Muscle of leg (tissue), 3 donors: ENCODE measurements at regions not wholly inside any gene's neighbourhood (a gene's known extent, or its start where the extent isn't known, plus 50 kb on each side); places are given as distances from the start of the nearest gene placed in this dataset.
"Not testable (repeated sequence)": the region's sequence is repeated elsewhere in the genome, so short reads cannot be mapped to it uniquely, and the experiment has no call there.

Experiments used
- DNase-seq: peaks from one replicate; pipeline ENCODE4 v3.0.0; 2013
- H3K27ac ChIP-seq: one replicate; pipeline ENCODE4 v1.5.1; 2013; ENCODE audit warnings: mild to moderate bottlenecking, low read length, control low read depth
- H3K27me3 ChIP-seq: one replicate; pipeline ENCODE4 v1.6.1; 2013; ENCODE audit warnings: low read length; ENCODE audit not compliant: control insufficient read depth, insufficient read depth
- H3K36me3 ChIP-seq: one replicate; pipeline ENCODE4 v1.6.1; 2013; ENCODE audit warnings: low read length; ENCODE audit not compliant: control insufficient read depth, insufficient read depth
- H3K4me1 ChIP-seq: one replicate; pipeline ENCODE4 v1.6.1; 2013; ENCODE audit warnings: low read length; ENCODE audit not compliant: control insufficient read depth, insufficient read depth
- H3K4me3 ChIP-seq: one replicate; pipeline ENCODE4 v1.5.1; 2013; ENCODE audit warnings: low read length, control low read depth
- H3K9me3 ChIP-seq: replicated peaks from 2 replicates; pipeline ENCODE4 v1.6.1; 2013; ENCODE audit warnings: low read depth, low read length; ENCODE audit not compliant: control insufficient read depth
- WGBS: methylation state at CpG from one replicate; pipeline ENCODE4 v1.1.5; 2013; ENCODE audit warnings: missing lambda C conversion rate; ENCODE audit not compliant: insufficient coverage; 5-methylcytosine and 5-hydroxymethylcytosine counted together

GRCh38 chr10:109618748-109619147, 304.6 kb downstream of the XPNPEP1 start:
- no peak overlapping the region for H3K4me3 ChIP-seq
- no peaks in the 10 kb centered on the region for H3K36me3 ChIP-seq
- no peaks in the 10 kb centered on the region for H3K9me3 ChIP-seq
- no peaks in the 10 kb centered on the region for H3K4me1 ChIP-seq
- WGBS: no CpG with 5 or more reads among the region's 1 CpG
- H3K27ac ChIP-seq: no peak overlapping the region
- no peak for DNase-seq
- H3K27me3 ChIP-seq: no peaks in the 10 kb centered on the region

GRCh38 chr10:109618301-109618700, 305.0 kb downstream of the XPNPEP1 start:
- no CpG with 5 or more reads among the region's 1 CpG for WGBS

GRCh38 chr10:109616359-109616980, 306.8 kb downstream of the XPNPEP1 start:
- Histone ChIP-seq H3K27me3 (no peaks in the 10 kb centered on the region), H3K36me3 (no peaks in the 10 kb centered on the region), H3K4me3 (no peak overlapping the region), H3K4me1 (no peaks in the 10 kb centered on the region), H3K27ac (no peak overlapping the region), H3K9me3 (peaks cover under 1% of the 10 kb centered on the region)
- 60% methylated on average over 1 of the region's 3 CpGs for WGBS
- DNase-seq: no peak

More at GRCh38 chr10:109618301-109618700, 305.0 kb downstream of the XPNPEP1 start:
- Histone ChIP-seq H3K4me1 (no peaks in the 10 kb centered on the region), H3K27me3 (no peaks in the 10 kb centered on the region), H3K27ac (no peak overlapping the region), H3K4me3 (no peak overlapping the region), H3K36me3 (no peaks in the 10 kb centered on the region), H3K9me3 (no peaks in the 10 kb centered on the region)
- DNase-seq: no peak

GRCh38 chr10:109595356-109595755, 328.0 kb downstream of the XPNPEP1 start:
- not testable (repeated sequence) for DNase-seq

GRCh38 chr10:109593682-109594081, 329.6 kb downstream of the XPNPEP1 start:
- WGBS: 92% methylated on average over 4 of the region's 4 CpGs
- no peaks in the 10 kb centered on the region for H3K4me1 ChIP-seq
- H3K27me3 ChIP-seq: no peaks in the 10 kb centered on the region
- no peak for DNase-seq
- no peak overlapping the region for H3K4me3 ChIP-seq
- H3K9me3 ChIP-seq: no peaks in the 10 kb centered on the region
- no peak overlapping the region for H3K27ac ChIP-seq
- no peaks in the 10 kb centered on the region for H3K36me3 ChIP-seq

More at GRCh38 chr10:109595356-109595755, 328.0 kb downstream of the XPNPEP1 start:
- H3K9me3 ChIP-seq, H3K27me3 ChIP-seq, H3K4me3 ChIP-seq, H3K4me1 ChIP-seq, H3K36me3 ChIP-seq, H3K27ac ChIP-seq: not testable (repeated sequence)
- WGBS: no CpG with 5 or more reads among the region's 1 CpG

GRCh38 chr10:109592391-109592790, 330.9 kb downstream of the XPNPEP1 start:
- Histone ChIP-seq H3K36me3 (no peaks in the 10 kb centered on the region), H3K4me1 (no peaks in the 10 kb centered on the region), H3K27me3 (no peaks in the 10 kb centered on the region), H3K9me3 (no peaks in the 10 kb centered on the region), H3K4me3 (no peak overlapping the region), H3K27ac (no peak overlapping the region)
- no peak for DNase-seq
- WGBS: no CpG with 5 or more reads among the region's 3 CpGs

- DNase-seq: no peak
- Histone ChIP-seq H3K27ac (no peak overlapping the region), H3K27me3 (no peaks in the 10 kb centered on the region), H3K36me3 (no peaks in the 10 kb centered on the region), H3K4me1 (no peaks in the 10 kb centered on the region), H3K9me3 (no peaks in the 10 kb centered on the region), H3K4me3 (no peak overlapping the region)
- no CpG with 5 or more reads among the region's 2 CpGs for WGBS
These were observed 331.7 kb downstream of the XPNPEP1 start for GRCh38 chr10:109591601-109592000.

GRCh38 chr10:109588259-109588658, 335.1 kb downstream of the XPNPEP1 start:
- no peaks in the 10 kb centered on the region for H3K4me1 ChIP-seq
- no peak overlapping the region for H3K27ac ChIP-seq
- no CpG with 5 or more reads among the region's 3 CpGs for whole genome bisulfite sequencing
- H3K4me3 ChIP-seq: no peak overlapping the region
- no peak for DNase-seq
- no peaks in the 10 kb centered on the region for H3K9me3 ChIP-seq
- H3K36me3 ChIP-seq: no peaks in the 10 kb centered on the region
- no peaks in the 10 kb centered on the region for H3K27me3 ChIP-seq

GRCh38 chr10:109587366-109587765, 335.9 kb downstream of the XPNPEP1 start:
- H3K4me1 ChIP-seq: no peaks in the 10 kb centered on the region
- no peak overlapping the region for H3K4me3 ChIP-seq
- H3K27me3 ChIP-seq: no peaks in the 10 kb centered on the region
- no peaks in the 10 kb centered on the region for H3K36me3 ChIP-seq
- no peak overlapping the region for H3K27ac ChIP-seq
- WGBS: 60% methylated on average over 1 of the region's 3 CpGs
- no peaks in the 10 kb centered on the region for H3K9me3 ChIP-seq
- DNase-seq: no peak

GRCh38 chr10:109556399-109556798, 366.9 kb downstream of the XPNPEP1 start:
- Histone ChIP-seq H3K4me1 (no peaks in the 10 kb centered on the region), H3K27ac (no peak overlapping the region), H3K27me3 (no peaks in the 10 kb centered on the region), H3K9me3 (no peaks in the 10 kb centered on the region), H3K36me3 (no peaks in the 10 kb centered on the region), H3K4me3 (no peak overlapping the region)
- no peak for DNase-seq

- 71% methylated on average over 4 of the region's 8 CpGs for WGBS
- not testable (repeated sequence) for DNase-seq, H3K27ac ChIP-seq, H3K27me3 ChIP-seq, H3K4me3 ChIP-seq, H3K4me1 ChIP-seq, H3K9me3 ChIP-seq, H3K36me3 ChIP-seq
These were observed 381.2 kb downstream of the XPNPEP1 start for GRCh38 chr10:109542050-109542603.
